Esophagus squamous epithelium (tissue), 5 donors: ENCODE measurements at regions not wholly inside any gene's neighbourhood (a gene's known extent, or its start where the extent isn't known, plus 50 kb on each side); places are given as distances from the start of the nearest gene placed in this dataset.

Experiments
- DNase-seq: peaks from one replicate; lab custom pipeline; 2025; lab: John Stamatoyannopoulos, UW
- H3K27ac ChIP-seq, 4 donors: fragments of 200-600 bp; sonication (generic); one replicate each; pipeline ENCODE4 v1.5.1; 2016 to 2019; ENCODE audit warnings: mild to moderate bottlenecking in 1 of 4
- H3K27me3 ChIP-seq, 4 donors: fragments of 200-600 bp; sonication (generic); 1 replicate in 3 of 4; 2 replicates in 1 of 4; pipeline versions ENCODE4 v1.5.1 to v1.6.0; 2017 to 2021; ENCODE audit warnings: antibody characterized with exemption in 1 of 4
- H3K36me3 ChIP-seq, 3 donors: fragments of 200-600 bp; sonication (generic); one replicate each; pipeline ENCODE4 v1.5.1; 2016 to 2019
- H3K4me1 ChIP-seq, 3 donors: fragments of 200-600 bp; sonication (generic); one replicate each; pipeline ENCODE4 v1.5.1; 2017 to 2019
- H3K4me3 ChIP-seq, 4 donors: fragments of 200-600 bp; sonication (generic); 1 replicate in 3 of 4; 2 replicates in 1 of 4; pipeline ENCODE4 v1.5.1; 2016 to 2019; ENCODE audit warnings: mild to moderate bottlenecking in 2 of 4, moderate library complexity in 1 of 4
- H3K9me3 ChIP-seq, 3 donors: fragments of 200-600 bp; sonication (generic); one replicate each; pipeline ENCODE4 v1.5.1; 2016 to 2019
- CTCF ChIP-seq, 6 experiments: fragments of 450-650 bp in 4 of 6; fragments of 200-600 bp in 2 of 6; sonication (generic) in 2 of 6; IDR thresholded peaks; one replicate each; pipeline ENCODE4 v1.5.1; 2016 to 2019; ENCODE audit warnings: antibody characterized with exemption in 6 of 6, mild to moderate bottlenecking in 4 of 6, moderate library complexity in 4 of 6
- POLR2A ChIP-seq, 4 donors: fragments of 450-650 bp; IDR thresholded peaks; one replicate each; pipeline ENCODE4 v1.6.1; 2017; ENCODE audit warnings: antibody characterized with exemption in 4 of 4, mild to moderate bottlenecking in 4 of 4, moderate library complexity in 3 of 4
- WGBS, 2 donors: methylation state at CpG; one replicate each; pipeline ENCODE4 v1.1.5; 2018; 5-methylcytosine and 5-hydroxymethylcytosine counted together
- intact Hi-C: fragments of 100-400 bp; cut with DNase I; formaldehyde crosslinking; loops from one replicate; pipeline ENCODE4 v1.15.0; 2022
- donor health status: DM: yes; HTN: yes; CAD: no.

GRCh38 chr13:73877399-73877798, 256.8 kb downstream of the KLF12 start:
- intact Hi-C loops, result no loop called here
- Histone ChIP-seq H3K9me3 (no peaks in the 10 kb centered on the region), H3K36me3 (no peaks in the 10 kb centered on the region), H3K4me3 (no peak overlapping the region), H3K27me3 (no peaks in the 10 kb centered on the region), H3K27ac (no peak overlapping the region), H3K4me1 (no peaks in the 10 kb centered on the region)
- no peak for DNase-seq
- TF ChIP-seq POLR2A (IDR thresholded peaks at IDR 0.05) (no peak), CTCF (IDR thresholded peaks at IDR 0.05) (no peak)

- no peaks in the 10 kb centered on the region for H3K36me3 ChIP-seq
- no peak for TF ChIP-seq POLR2A (IDR thresholded peaks at IDR 0.05)
- TF ChIP-seq CTCF (IDR thresholded peaks at IDR 0.05), result no peak
- intact Hi-C loops, result no loop called here
- no peaks in the 10 kb centered on the region for H3K4me1 ChIP-seq
- H3K27ac ChIP-seq, result no peak overlapping the region
- WGBS, 2 donors, result 39 to 50% methylated on average over 1 of the region's 1 CpG
- no peak overlapping the region for H3K4me3 ChIP-seq
- no peaks in the 10 kb centered on the region for H3K9me3 ChIP-seq
- DNase-seq, result no peak
- H3K27me3 ChIP-seq, result no peaks in the 10 kb centered on the region
These were observed 257.9 kb downstream of the KLF12 start for GRCh38 chr13:73876323-73876722.

GRCh38 chr13:73873940-73874830, 260.0 kb downstream of the KLF12 start:
- intact Hi-C loops, result no loop called here
- no peaks in the 10 kb centered on the region for H3K27me3 ChIP-seq
- 68 to 82% methylated on average over 5 of the region's 5 CpGs for WGBS, 2 donors
- TF ChIP-seq POLR2A (IDR thresholded peaks at IDR 0.05), result no peak
- TF ChIP-seq CTCF (IDR thresholded peaks at IDR 0.05), result no peak
- H3K36me3 ChIP-seq, result no peaks in the 10 kb centered on the region
- H3K4me1 ChIP-seq, result no peaks in the 10 kb centered on the region
- no peak for DNase-seq
- H3K9me3 ChIP-seq, result no peaks in the 10 kb centered on the region
- H3K27ac ChIP-seq, result no peak overlapping the region
- H3K4me3 ChIP-seq, result no peak overlapping the region

- WGBS, 2 donors, result 83 to 87% methylated on average over 3 of the region's 3 CpGs
- H3K4me3 ChIP-seq, result no peak overlapping the region
These were observed 261.8 kb downstream of the KLF12 start for GRCh38 chr13:73872397-73872796.

More at GRCh38 chr13:73872397-73872796, 261.8 kb downstream of the KLF12 start:
- intact Hi-C loops, result no loop called here
- Histone ChIP-seq H3K36me3 (no peaks in the 10 kb centered on the region), H3K9me3 (no peaks in the 10 kb centered on the region), H3K27me3 (no peaks in the 10 kb centered on the region), H3K4me1 (no peaks in the 10 kb centered on the region), H3K27ac (no peak overlapping the region)
- DNase-seq, result no peak
- TF ChIP-seq POLR2A (IDR thresholded peaks at IDR 0.05), result no peak
- no peak for TF ChIP-seq CTCF (IDR thresholded peaks at IDR 0.05)
